Liver (tissue), 8 donors: ENCODE measurements at regions not wholly inside any gene's neighbourhood (a gene's known extent, or its start where the extent isn't known, plus 50 kb on each side); places are given as distances from the start of the nearest gene placed in this dataset.

Experiments used
- DNase-seq: peaks from one replicate; pipeline ENCODE4 v3.0.0-alpha.2; 2017; ENCODE audit warnings: low spot score
- H3K27ac ChIP-seq, 2 donors: one replicate each; pipeline ENCODE4 v1.7.0; 2013; ENCODE audit warnings: inconsistent platforms in 2 of 2, low read length in 2 of 2, control low read depth in 1 of 2, low read depth in 1 of 2, mild to moderate bottlenecking in 1 of 2
- H3K27me3 ChIP-seq, 4 donors: one replicate each; pipeline versions ENCODE4 v1.6.1 to v1.7.0; 2013; ENCODE audit warnings: low read length in 3 of 4, inconsistent platforms in 1 of 4, mild to moderate bottlenecking in 1 of 4, moderate library complexity in 1 of 4; ENCODE audit not compliant: control insufficient read depth in 4 of 4, insufficient read depth in 4 of 4
- H3K36me3 ChIP-seq, 4 donors: one replicate each; pipeline versions ENCODE4 v1.6.1 to v1.7.0; 2013; ENCODE audit warnings: low read length in 3 of 4, mild to moderate bottlenecking in 3 of 4, low read depth in 1 of 4, moderate library complexity in 1 of 4; ENCODE audit not compliant: control insufficient read depth in 4 of 4, insufficient read depth in 3 of 4
- H3K4me1 ChIP-seq, 4 donors: one replicate each; pipeline versions ENCODE4 v1.6.1 to v1.7.0; 2013; ENCODE audit warnings: low read length in 3 of 4, mild to moderate bottlenecking in 3 of 4, moderate library complexity in 1 of 4; ENCODE audit not compliant: control insufficient read depth in 4 of 4, insufficient read depth in 4 of 4
- H3K4me3 ChIP-seq, 3 donors: one replicate each; pipeline versions ENCODE4 v1.6.1 to v1.7.0; 2013; ENCODE audit warnings: low read length in 3 of 3, control low read depth in 1 of 3, low read depth in 1 of 3, mild to moderate bottlenecking in 1 of 3
- H3K9ac ChIP-seq, 2 donors: one replicate each; pipeline ENCODE4 v1.7.0; 2013; ENCODE audit warnings: low read length in 2 of 2, mild to moderate bottlenecking in 2 of 2, moderate library complexity in 2 of 2, control low read depth in 1 of 2, low read depth in 1 of 2
- H3K9me3 ChIP-seq, 4 donors: one replicate each; pipeline versions ENCODE4 v1.6.1 to v1.7.0; 2013; ENCODE audit warnings: low read length in 3 of 4; ENCODE audit not compliant: control insufficient read depth in 4 of 4
- EGR1 ChIP-seq, 2 donors: IDR thresholded peaks; 2 replicates each; pipeline ENCODE4 v1.6.1; 2016 to 2018; ENCODE audit warnings: antibody characterized with exemption in 2 of 2, low read depth in 2 of 2
- FOXA1 ChIP-seq: IDR thresholded peaks from 2 replicates; pipeline ENCODE4 v1.6.1; 2016; ENCODE audit warnings: antibody characterized with exemption
- FOXA2 ChIP-seq: IDR thresholded peaks from 2 replicates; pipeline ENCODE4 v1.6.1; 2016; ENCODE audit warnings: antibody characterized with exemption
- GABPA ChIP-seq, 2 donors: IDR thresholded peaks in 1 of 2; conservative IDR thresholded peaks in 1 of 2; 2 replicates each; pipeline ENCODE4 v1.6.1; 2016; ENCODE audit warnings: antibody characterized with exemption in 2 of 2, mild to moderate bottlenecking in 1 of 2, moderate library complexity in 1 of 2
- HNF4A ChIP-seq, 2 donors: conservative IDR thresholded peaks; 2 replicates each; pipeline ENCODE4 v1.6.1; 2016; ENCODE audit warnings: antibody characterized with exemption in 2 of 2, mild to moderate bottlenecking in 2 of 2
- HNF4G ChIP-seq: IDR thresholded peaks from 2 replicates; pipeline ENCODE4 v1.6.1; 2016; ENCODE audit warnings: antibody characterized with exemption
- SP1 ChIP-seq: IDR thresholded peaks from 2 replicates; pipeline ENCODE4 v1.6.1; 2018; ENCODE audit warnings: antibody characterized with exemption, mild to moderate bottlenecking
- WGBS: extraction: QIAGEN DNeasy Blood & Tissue Kit; methylation state at CpG from one replicate; pipeline ENCODE4 v1.1.7; 2013; 5-methylcytosine and 5-hydroxymethylcytosine counted together
- TF ChIP-seq, protein P1 (sequence below): IDR thresholded peaks from 2 replicates; pipeline ENCODE4 v1.6.1; 2016; ENCODE audit warnings: antibody characterized with exemption, mild to moderate bottlenecking
- TF ChIP-seq, protein P2 (sequence below): IDR thresholded peaks from 2 replicates; pipeline ENCODE4 v1.6.1; 2016; ENCODE audit warnings: antibody characterized with exemption
- TF ChIP-seq, protein P3 (sequence below): fragments of 150-350 bp; IDR thresholded peaks from 2 replicates; pipeline ENCODE4 v1.5.1; 2017; ENCODE audit warnings: improper control_type of control experiment, low read depth, low read length; ENCODE audit not compliant: missing input control
- donor health status: healthy.
- donor health status: healthy.
- donor health status: healthy.
- donor health status: healthy.
- donor health status: healthy.

DNA sequence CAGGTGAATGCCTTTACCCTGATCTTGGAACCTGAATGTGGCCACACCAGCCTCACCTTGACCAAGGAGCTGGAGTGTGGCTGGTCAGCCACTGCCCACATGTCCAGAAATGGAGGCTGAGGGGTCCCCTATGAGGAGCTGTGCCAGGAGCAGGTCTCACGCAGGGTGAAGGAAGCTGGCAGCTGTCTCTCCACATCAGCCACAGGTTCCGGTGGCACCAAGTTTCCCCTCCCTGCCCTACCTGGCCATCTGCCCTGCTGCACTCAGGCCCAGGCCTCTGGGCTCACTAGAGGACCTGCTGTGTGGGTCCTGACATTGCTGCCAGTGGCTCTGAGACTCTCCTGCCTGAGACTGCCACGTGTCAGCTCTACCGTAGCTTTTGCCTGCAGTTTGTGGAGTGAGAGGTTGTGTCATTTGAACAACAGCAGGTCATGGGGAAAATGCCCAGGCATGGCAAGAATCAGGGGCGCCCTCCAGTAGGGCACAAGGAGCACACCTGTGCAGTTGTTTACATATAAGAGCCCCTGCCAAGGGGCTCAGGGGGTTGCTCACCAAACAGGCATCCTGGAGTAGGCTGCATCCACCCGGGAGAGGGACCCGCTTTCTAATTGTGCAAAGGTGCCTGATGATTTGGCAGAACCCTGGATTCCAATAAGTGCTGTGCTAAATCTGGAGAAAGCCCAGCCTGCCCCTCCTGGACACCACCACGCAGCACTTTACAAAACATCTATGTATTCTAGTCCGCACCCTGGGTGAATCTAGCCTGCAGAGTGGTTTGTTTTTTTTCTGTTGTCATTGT is 258.5 kb upstream of the TLE3 start:
- Histone ChIP-seq H3K36me3 (no peaks in the 10 kb centered on the region), H3K27me3 (no peaks in the 10 kb centered on the region), H3K9me3 (no peaks in the 10 kb centered on the region), H3K4me3 (no peak overlapping the region), H3K9ac (no peak overlapping the region), H3K27ac (no peak overlapping the region), H3K4me1 (peaks cover 0 to 12% (median 11%) of the 10 kb centered on the region in 4 donors)
- peak; percentile 16 for DNase-seq
- 90% methylated on average over 9 of the region's 9 CpGs for WGBS
- TF ChIP-seq SP1, result no peak
- TF ChIP-seq FOXA2, result no peak
- TF ChIP-seq GABPA (IDR thresholded peaks at IDR 0.05 in 1 of 2, conservative IDR thresholded peaks at IDR 0.05 in 1 of 2), result no peak
- TF ChIP-seq HNF4G, result no peak
- no peak for TF ChIP-seq FOXA1
- TF ChIP-seq, protein P1, sequence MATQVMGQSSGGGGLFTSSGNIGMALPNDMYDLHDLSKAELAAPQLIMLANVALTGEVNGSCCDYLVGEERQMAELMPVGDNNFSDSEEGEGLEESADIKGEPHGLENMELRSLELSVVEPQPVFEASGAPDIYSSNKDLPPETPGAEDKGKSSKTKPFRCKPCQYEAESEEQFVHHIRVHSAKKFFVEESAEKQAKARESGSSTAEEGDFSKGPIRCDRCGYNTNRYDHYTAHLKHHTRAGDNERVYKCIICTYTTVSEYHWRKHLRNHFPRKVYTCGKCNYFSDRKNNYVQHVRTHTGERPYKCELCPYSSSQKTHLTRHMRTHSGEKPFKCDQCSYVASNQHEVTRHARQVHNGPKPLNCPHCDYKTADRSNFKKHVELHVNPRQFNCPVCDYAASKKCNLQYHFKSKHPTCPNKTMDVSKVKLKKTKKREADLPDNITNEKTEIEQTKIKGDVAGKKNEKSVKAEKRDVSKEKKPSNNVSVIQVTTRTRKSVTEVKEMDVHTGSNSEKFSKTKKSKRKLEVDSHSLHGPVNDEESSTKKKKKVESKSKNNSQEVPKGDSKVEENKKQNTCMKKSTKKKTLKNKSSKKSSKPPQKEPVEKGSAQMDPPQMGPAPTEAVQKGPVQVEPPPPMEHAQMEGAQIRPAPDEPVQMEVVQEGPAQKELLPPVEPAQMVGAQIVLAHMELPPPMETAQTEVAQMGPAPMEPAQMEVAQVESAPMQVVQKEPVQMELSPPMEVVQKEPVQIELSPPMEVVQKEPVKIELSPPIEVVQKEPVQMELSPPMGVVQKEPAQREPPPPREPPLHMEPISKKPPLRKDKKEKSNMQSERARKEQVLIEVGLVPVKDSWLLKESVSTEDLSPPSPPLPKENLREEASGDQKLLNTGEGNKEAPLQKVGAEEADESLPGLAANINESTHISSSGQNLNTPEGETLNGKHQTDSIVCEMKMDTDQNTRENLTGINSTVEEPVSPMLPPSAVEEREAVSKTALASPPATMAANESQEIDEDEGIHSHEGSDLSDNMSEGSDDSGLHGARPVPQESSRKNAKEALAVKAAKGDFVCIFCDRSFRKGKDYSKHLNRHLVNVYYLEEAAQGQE, result no peak
- no peak for TF ChIP-seq EGR1 (IDR thresholded peaks at IDR 0.05; ENCODE audit: low read depth in 2 of 2)
- no peak for TF ChIP-seq HNF4A (conservative IDR thresholded peaks at IDR 0.05)

GRCh38 chr15:70355275-70355795 is 257.6 kb upstream of the TLE3 start:
- Histone ChIP-seq H3K9ac (no peak overlapping the region), H3K36me3 (no peaks in the 10 kb centered on the region), H3K4me3 (no peak overlapping the region), H3K9me3 (no peaks in the 10 kb centered on the region), H3K4me1 (peaks cover 0 to 12% (median 11%) of the 10 kb centered on the region in 4 donors), H3K27ac (no peak overlapping the region), H3K27me3 (no peaks in the 10 kb centered on the region)
- DNase-seq, result peak; percentile 10
- TF ChIP-seq, protein P2, sequence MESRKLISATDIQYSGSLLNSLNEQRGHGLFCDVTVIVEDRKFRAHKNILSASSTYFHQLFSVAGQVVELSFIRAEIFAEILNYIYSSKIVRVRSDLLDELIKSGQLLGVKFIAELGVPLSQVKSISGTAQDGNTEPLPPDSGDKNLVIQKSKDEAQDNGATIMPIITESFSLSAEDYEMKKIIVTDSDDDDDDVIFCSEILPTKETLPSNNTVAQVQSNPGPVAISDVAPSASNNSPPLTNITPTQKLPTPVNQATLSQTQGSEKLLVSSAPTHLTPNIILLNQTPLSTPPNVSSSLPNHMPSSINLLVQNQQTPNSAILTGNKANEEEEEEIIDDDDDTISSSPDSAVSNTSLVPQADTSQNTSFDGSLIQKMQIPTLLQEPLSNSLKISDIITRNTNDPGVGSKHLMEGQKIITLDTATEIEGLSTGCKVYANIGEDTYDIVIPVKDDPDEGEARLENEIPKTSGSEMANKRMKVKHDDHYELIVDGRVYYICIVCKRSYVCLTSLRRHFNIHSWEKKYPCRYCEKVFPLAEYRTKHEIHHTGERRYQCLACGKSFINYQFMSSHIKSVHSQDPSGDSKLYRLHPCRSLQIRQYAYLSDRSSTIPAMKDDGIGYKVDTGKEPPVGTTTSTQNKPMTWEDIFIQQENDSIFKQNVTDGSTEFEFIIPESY, result no peak
- TF ChIP-seq, protein P3, sequence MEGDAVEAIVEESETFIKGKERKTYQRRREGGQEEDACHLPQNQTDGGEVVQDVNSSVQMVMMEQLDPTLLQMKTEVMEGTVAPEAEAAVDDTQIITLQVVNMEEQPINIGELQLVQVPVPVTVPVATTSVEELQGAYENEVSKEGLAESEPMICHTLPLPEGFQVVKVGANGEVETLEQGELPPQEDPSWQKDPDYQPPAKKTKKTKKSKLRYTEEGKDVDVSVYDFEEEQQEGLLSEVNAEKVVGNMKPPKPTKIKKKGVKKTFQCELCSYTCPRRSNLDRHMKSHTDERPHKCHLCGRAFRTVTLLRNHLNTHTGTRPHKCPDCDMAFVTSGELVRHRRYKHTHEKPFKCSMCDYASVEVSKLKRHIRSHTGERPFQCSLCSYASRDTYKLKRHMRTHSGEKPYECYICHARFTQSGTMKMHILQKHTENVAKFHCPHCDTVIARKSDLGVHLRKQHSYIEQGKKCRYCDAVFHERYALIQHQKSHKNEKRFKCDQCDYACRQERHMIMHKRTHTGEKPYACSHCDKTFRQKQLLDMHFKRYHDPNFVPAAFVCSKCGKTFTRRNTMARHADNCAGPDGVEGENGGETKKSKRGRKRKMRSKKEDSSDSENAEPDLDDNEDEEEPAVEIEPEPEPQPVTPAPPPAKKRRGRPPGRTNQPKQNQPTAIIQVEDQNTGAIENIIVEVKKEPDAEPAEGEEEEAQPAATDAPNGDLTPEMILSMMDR, result no peak
- WGBS, result 94% methylated on average over 5 of the region's 5 CpGs
